Mucosa of descending colon (tissue), 3 donors: ENCODE measurements at regions not wholly inside any gene's neighbourhood (a gene's known extent, or its start where the extent isn't known, plus 50 kb on each side); places are given as distances from the start of the nearest gene placed in this dataset.
A peak's percentile ranks its signal among the peaks of the same experiment; 100 is the strongest.

Experiments used
- ATAC-seq: fragments of 200-7000 bp; cut with Tn5 transposase; one replicate; pipeline ENCODE4 v1.9.1; 2020; ENCODE audit warnings: mild to moderate bottlenecking, moderate library complexity
- DNase-seq, 3 donors: peaks; one replicate each; pipeline ENCODE4 v3.0.0-alpha.2; 2020
- H3K36me3 ChIP-seq: fragments of 200-600 bp; one replicate; pipeline ENCODE4 v1.8.0; 2021; ENCODE audit warnings: low read depth, mild to moderate bottlenecking
- H3K4me1 ChIP-seq: fragments of 200-600 bp; one replicate; pipeline ENCODE4 v1.8.0; 2021; ENCODE audit warnings: low read depth, mild to moderate bottlenecking
- H3K4me3 ChIP-seq: fragments of 200-600 bp; one replicate; pipeline ENCODE4 v1.8.0; 2021; ENCODE audit warnings: mild to moderate bottlenecking
- H3K9me3 ChIP-seq: fragments of 200-600 bp; one replicate; pipeline ENCODE4 v1.8.0; 2021; ENCODE audit warnings: mild to moderate bottlenecking
- intact Hi-C, 2 donors: fragments of 100-400 bp; cut with DNase I in 1 of 2; cut with micrococcal nuclease in 1 of 2; formaldehyde crosslinking; loops; one replicate each; pipeline versions ENCODE4 v1.11.0 to v1.11.1; 2022; cut with DNase I, micrococcal nuclease
- TF ChIP-seq, protein P1 (sequence below): fragments of 200-600 bp; IDR thresholded peaks from one replicate; pipeline ENCODE4 v1.8.0; 2022; ENCODE audit warnings: antibody characterized with exemption, mild to moderate bottlenecking
- donor health status: DM: no; HTN: no; CAD: no; lungs with moderate emphysema.
- donor health status: DM: no; HTN: no; CAD: no.
- donor health status: DM: no; HTN: yes; CAD: no.

DNA sequence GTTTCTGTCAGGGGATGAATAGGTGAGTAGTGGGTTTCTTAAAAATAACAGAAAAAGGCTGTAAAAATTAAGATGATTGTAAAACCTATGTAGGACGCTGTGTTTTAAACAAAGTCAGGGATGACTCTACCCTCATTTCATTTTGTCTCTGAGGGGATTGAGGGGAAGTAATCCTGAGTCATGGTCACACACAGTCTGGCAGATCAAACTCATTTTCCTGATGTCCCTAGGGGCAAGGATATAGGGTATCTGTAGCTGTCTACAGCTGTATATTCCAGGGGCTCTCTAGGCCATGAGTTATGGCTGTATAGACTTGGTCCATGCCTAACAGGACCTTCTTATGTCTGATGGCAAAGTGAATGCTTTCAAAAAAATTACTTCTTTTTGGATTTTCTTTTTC lies 421.1 kb downstream of the PDCD6IP start:
- H3K9me3 ChIP-seq: no peaks in the 10 kb centered on the region
- intact Hi-C loops: no loop called here
- no peaks in the 10 kb centered on the region for H3K4me1 ChIP-seq
- DNase-seq: no peak
- TF ChIP-seq, protein P1, sequence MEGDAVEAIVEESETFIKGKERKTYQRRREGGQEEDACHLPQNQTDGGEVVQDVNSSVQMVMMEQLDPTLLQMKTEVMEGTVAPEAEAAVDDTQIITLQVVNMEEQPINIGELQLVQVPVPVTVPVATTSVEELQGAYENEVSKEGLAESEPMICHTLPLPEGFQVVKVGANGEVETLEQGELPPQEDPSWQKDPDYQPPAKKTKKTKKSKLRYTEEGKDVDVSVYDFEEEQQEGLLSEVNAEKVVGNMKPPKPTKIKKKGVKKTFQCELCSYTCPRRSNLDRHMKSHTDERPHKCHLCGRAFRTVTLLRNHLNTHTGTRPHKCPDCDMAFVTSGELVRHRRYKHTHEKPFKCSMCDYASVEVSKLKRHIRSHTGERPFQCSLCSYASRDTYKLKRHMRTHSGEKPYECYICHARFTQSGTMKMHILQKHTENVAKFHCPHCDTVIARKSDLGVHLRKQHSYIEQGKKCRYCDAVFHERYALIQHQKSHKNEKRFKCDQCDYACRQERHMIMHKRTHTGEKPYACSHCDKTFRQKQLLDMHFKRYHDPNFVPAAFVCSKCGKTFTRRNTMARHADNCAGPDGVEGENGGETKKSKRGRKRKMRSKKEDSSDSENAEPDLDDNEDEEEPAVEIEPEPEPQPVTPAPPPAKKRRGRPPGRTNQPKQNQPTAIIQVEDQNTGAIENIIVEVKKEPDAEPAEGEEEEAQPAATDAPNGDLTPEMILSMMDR: no peak
- H3K4me3 ChIP-seq: no peak overlapping the region
- no peaks in the 10 kb centered on the region for H3K36me3 ChIP-seq
- ATAC-seq: no peak

DNA sequence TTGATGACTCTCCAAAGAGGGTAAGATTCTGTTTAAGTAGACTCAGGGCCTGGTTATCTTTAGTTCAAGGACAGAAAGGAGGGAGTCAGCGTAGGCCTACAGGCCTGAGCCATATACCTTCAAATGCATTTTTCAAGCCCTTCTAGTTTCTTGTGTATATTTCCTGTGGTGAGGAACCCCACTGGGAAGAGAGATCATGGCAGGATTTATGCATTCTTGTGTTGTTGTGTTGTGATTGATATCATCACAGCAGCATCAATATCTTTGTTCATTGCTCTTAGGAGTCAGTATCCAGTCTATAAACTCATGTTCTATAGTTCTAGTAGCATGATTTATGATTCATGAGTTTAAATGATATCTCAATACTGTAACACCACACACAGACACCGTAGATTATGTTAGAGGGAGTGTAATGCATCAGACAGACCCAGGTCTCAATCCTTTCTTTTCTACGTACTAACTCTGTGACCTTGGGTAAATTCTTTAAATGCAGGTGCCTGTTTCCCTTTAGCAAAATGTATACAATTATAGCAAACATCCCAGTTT lies 427.5 kb downstream of the PDCD6IP start:
- Histone ChIP-seq H3K9me3 (no peaks in the 10 kb centered on the region), H3K4me3 (no peak overlapping the region), H3K4me1 (no peaks in the 10 kb centered on the region), H3K36me3 (no peaks in the 10 kb centered on the region)
- intact Hi-C loops: no loop called here
- TF ChIP-seq, protein P1: no peak
- no peak for DNase-seq
- ATAC-seq: no peak

- ATAC-seq (peak; percentile 43), DNase-seq (peak in 2 of 3 donors; percentile 26 to 45)
- H3K4me1 ChIP-seq: no peaks in the 10 kb centered on the region
Measured at GRCh38 chr3:34229876-34230275, 431.4 kb downstream of the PDCD6IP start.

DNA sequence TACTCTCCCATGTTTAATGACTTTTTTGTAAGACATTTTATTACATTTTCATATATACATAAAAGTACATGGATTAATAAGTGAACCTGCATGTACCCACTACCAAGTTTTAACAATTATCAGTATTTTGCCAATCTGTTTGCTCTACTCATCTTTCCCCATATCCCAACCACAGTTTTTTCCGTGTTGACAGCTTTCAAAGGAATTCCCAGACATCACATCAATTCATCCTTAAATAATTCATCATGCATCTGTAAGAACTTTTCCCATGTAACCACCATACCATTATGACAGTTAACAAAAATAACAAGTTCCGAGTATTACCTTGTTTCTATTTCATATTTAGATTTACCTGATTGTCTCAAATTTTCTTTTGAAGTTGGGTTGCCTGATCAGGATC lies 436.7 kb downstream of the PDCD6IP start:
- peaks cover under 1% of the 10 kb centered on the region for H3K4me1 ChIP-seq
- no peak overlapping the region for H3K4me3 ChIP-seq
- TF ChIP-seq, protein P1: no peak
- H3K9me3 ChIP-seq: no peaks in the 10 kb centered on the region
- no peak for DNase-seq
- intact Hi-C loops: no loop called here
- ATAC-seq: no peak
- no peaks in the 10 kb centered on the region for H3K36me3 ChIP-seq

More at GRCh38 chr3:34229876-34230275, 431.4 kb downstream of the PDCD6IP start:
- Histone ChIP-seq H3K9me3 (no peaks in the 10 kb centered on the region), H3K4me3 (no peak overlapping the region), H3K36me3 (no peaks in the 10 kb centered on the region)
- intact Hi-C loops: no loop called here
- TF ChIP-seq, protein P1: no peak

DNA sequence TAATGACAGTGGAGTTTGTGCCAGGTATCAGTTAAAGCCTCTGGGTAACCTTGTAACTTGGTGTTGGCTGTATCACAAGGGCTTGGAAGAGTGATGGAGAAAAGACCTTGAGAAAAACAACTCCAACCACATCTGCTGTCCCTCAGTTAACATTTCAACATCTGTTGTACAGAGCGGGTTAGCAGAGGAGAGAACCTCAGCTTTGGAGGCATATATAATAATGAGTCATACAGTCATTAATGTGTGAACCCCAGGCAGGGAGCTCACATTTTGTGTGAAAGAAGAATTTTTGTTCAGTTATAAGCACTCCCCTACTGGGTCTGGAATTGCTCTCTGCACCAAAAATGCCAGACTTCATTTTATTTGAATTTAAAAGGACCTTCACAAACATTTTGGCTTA lies 439.5 kb downstream of the PDCD6IP start:
- no peaks in the 10 kb centered on the region for H3K36me3 ChIP-seq
- DNase-seq (no peak), ATAC-seq (no peak)
- TF ChIP-seq, protein P1: no peak
- no peak overlapping the region for H3K4me3 ChIP-seq
- H3K9me3 ChIP-seq: no peaks in the 10 kb centered on the region
- intact Hi-C loops: no loop called here
- H3K4me1 ChIP-seq: peaks cover 5% of the 10 kb centered on the region

GRCh38 chr3:34238407-34238806 lies 440.0 kb downstream of the PDCD6IP start:
- H3K4me1 ChIP-seq: peaks cover 5% of the 10 kb centered on the region
- ATAC-seq: no peak
- no peak for DNase-seq
- TF ChIP-seq, protein P1: no peak
- H3K9me3 ChIP-seq: no peaks in the 10 kb centered on the region
- no peak overlapping the region for H3K4me3 ChIP-seq
- intact Hi-C loops: no loop called here
- no peaks in the 10 kb centered on the region for H3K36me3 ChIP-seq
